Mucosa of descending colon (tissue), 3 donors: ENCODE measurements at regions not wholly inside any gene's neighbourhood (a gene's known extent, or its start where the extent isn't known, plus 50 kb on each side); places are given as distances from the start of the nearest gene placed in this dataset.
"Not testable (repeated sequence)": the region's sequence is repeated elsewhere in the genome, so short reads cannot be mapped to it uniquely, and the experiment has no call there.

ENCODE experiments used
- ATAC-seq: fragments of 200-7000 bp; cut with Tn5 transposase; one replicate; pipeline ENCODE4 v1.9.1; 2020; ENCODE audit warnings: mild to moderate bottlenecking, moderate library complexity
- DNase-seq, 3 donors: peaks; one replicate each; pipeline ENCODE4 v3.0.0-alpha.2; 2020
- H3K36me3 ChIP-seq: fragments of 200-600 bp; one replicate; pipeline ENCODE4 v1.8.0; 2021; ENCODE audit warnings: low read depth, mild to moderate bottlenecking
- H3K4me1 ChIP-seq: fragments of 200-600 bp; one replicate; pipeline ENCODE4 v1.8.0; 2021; ENCODE audit warnings: low read depth, mild to moderate bottlenecking
- H3K4me3 ChIP-seq: fragments of 200-600 bp; one replicate; pipeline ENCODE4 v1.8.0; 2021; ENCODE audit warnings: mild to moderate bottlenecking
- H3K9me3 ChIP-seq: fragments of 200-600 bp; one replicate; pipeline ENCODE4 v1.8.0; 2021; ENCODE audit warnings: mild to moderate bottlenecking
- CTCF ChIP-seq: fragments of 200-600 bp; IDR thresholded peaks from one replicate; pipeline ENCODE4 v1.8.0; 2022; ENCODE audit warnings: antibody characterized with exemption, mild to moderate bottlenecking
- intact Hi-C, 2 donors: fragments of 100-400 bp; cut with DNase I in 1 of 2; cut with micrococcal nuclease in 1 of 2; formaldehyde crosslinking; loops; one replicate each; pipeline versions ENCODE4 v1.11.0 to v1.11.1; 2022; cut with DNase I, micrococcal nuclease
- donor health status: DM: no; HTN: no; CAD: no; lungs with moderate emphysema.
- donor health status: DM: no; HTN: no; CAD: no.
- donor health status: DM: no; HTN: yes; CAD: no.

DNA sequence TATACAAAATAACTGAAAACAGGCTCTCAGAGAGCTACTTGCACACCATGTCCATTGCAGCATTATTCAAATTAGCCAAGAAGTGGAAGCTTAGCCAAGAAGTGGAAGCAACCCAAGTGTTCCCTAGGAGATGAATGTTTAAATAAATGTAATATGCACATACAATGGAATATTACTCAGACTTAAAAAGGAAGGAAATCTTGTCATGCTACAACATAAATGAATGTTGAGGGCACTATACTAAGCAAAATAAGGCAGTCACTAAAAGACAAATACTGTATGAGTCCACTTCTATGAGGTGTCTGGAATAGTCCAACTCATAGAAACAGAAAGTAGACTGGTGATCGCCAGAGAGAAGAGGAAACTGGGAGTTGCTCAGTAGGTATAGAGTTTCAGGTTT lies 438.1 kb downstream of the MAT2B start:
- intact Hi-C loops, result no loop called here
- H3K36me3 ChIP-seq, result no peaks in the 10 kb centered on the region
- H3K4me3 ChIP-seq, result no peak overlapping the region
- H3K9me3 ChIP-seq, result no peaks in the 10 kb centered on the region
- peak; percentile 20 for ATAC-seq
- no peak for TF ChIP-seq CTCF
- DNase-seq, result no peak
- H3K4me1 ChIP-seq, result no peaks in the 10 kb centered on the region

GRCh38 chr5:163944738-163945137 lies 439.3 kb downstream of the MAT2B start:
- no peak overlapping the region for H3K4me3 ChIP-seq
- TF ChIP-seq CTCF, result no peak
- ATAC-seq (no peak), DNase-seq (no peak)
- intact Hi-C loops, result no loop called here
- no peaks in the 10 kb centered on the region for H3K36me3 ChIP-seq
- H3K4me1 ChIP-seq, result no peaks in the 10 kb centered on the region
- no peaks in the 10 kb centered on the region for H3K9me3 ChIP-seq

- H3K36me3 ChIP-seq, result no peaks in the 10 kb centered on the region
- no peak for ATAC-seq
- no peaks in the 10 kb centered on the region for H3K4me1 ChIP-seq
- H3K4me3 ChIP-seq, result no peak overlapping the region
- intact Hi-C loops, result no loop called here
- no peak for DNase-seq
- no peak for TF ChIP-seq CTCF
- H3K9me3 ChIP-seq, result no peaks in the 10 kb centered on the region
Measured at GRCh38 chr5:163947848-163948666, 442.6 kb downstream of the MAT2B start.

DNA sequence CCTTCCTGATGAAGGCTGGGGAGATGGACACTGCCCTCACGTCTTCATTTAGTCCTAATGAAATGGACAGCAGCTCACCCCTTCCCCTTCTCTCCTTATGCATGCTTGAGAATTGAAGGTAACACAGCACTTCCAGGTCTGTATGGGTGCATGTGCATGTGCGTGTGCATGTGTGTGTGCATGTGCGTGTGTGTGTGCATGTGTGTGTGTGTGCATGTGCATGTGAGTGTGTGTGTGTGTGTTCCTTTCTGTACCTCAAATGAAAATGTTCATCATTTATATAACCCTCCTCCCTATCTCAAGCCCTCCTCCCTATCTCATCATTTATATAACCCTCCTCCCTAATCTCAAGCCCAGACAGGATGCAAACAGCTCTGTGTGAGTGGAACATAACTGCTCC lies 444.8 kb downstream of the MAT2B start:
- Histone ChIP-seq H3K9me3 (no peaks in the 10 kb centered on the region), H3K4me1 (no peaks in the 10 kb centered on the region), H3K36me3 (no peaks in the 10 kb centered on the region), H3K4me3 (no peak overlapping the region)
- ATAC-seq, result no peak
- intact Hi-C loops, result no loop called here
- no peak for TF ChIP-seq CTCF
- DNase-seq, result no peak

GRCh38 chr5:163951069-163951468 lies 445.6 kb downstream of the MAT2B start:
- Histone ChIP-seq H3K9me3 (no peaks in the 10 kb centered on the region), H3K36me3 (no peaks in the 10 kb centered on the region), H3K4me1 (no peaks in the 10 kb centered on the region), H3K4me3 (no peak overlapping the region)
- intact Hi-C loops, result no loop called here
- no peak for TF ChIP-seq CTCF
- no peak for DNase-seq
- no peak for ATAC-seq

DNA sequence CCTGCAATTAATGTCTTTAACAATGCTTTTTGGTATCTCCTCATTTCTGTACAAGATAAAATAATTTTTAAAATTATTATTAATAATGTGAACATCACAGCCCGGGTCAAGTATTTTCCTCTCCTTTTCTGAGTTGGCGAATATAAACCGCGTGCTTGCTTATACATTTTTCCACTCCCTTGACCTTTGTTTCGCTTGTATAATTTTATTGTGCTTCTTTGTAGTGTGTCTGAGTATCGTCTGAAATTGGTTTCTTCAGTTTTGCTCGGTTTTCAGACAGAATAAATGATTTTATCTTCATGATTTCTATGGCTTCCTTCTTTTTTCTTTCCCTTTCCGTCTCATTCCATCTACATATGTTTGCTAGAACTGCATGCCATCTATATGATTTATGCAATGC lies 448.5 kb downstream of the MAT2B start:
- ATAC-seq (peak; percentile 60), DNase-seq (no peak)
- no peaks in the 10 kb centered on the region for H3K36me3 ChIP-seq
- TF ChIP-seq CTCF, result no peak
- no peaks in the 10 kb centered on the region for H3K4me1 ChIP-seq
- intact Hi-C loops, result no loop called here
- H3K4me3 ChIP-seq, result no peak overlapping the region
- H3K9me3 ChIP-seq, result no peaks in the 10 kb centered on the region

DNA sequence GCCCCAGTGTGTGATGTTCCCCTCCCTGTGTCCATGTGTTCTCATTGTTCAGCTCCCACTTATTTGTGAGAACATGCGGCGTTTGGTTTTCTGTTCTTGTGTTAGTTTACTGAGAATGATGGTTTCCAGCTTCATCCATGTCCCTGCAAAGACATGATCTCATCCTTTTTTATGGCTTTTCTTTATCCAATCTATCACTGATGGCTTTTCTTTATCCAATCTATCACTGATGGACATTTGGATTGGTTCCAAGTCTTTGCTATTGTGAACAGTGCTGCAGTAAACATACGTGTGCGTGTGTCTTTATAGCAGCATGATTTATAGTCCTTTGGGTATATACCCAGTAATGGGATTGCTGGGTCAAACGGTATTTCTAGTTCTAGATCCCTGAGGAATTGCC lies 455.8 kb downstream of the MAT2B start:
- intact Hi-C loops, H3K4me1 ChIP-seq, H3K4me3 ChIP-seq, DNase-seq, ATAC-seq, H3K9me3 ChIP-seq, H3K36me3 ChIP-seq: not testable (repeated sequence)
